HFFc6 (cell line): ENCODE measurements at regions not wholly inside any gene's neighbourhood (a gene's known extent, or its start where the extent isn't known, plus 50 kb on each side); places are given as distances from the start of the nearest gene placed in this dataset.

Source experiments
- DNase-seq: peaks from one replicate; pipeline ENCODE4 v3.0.0-alpha.2; 2018
- H3K27ac Mint-ChIP-seq: 2 replicates; pipeline ENCODE4 v1.8.0; 2020; ENCODE audit warnings: mild to moderate bottlenecking, mixed read lengths
- H3K27me3 Mint-ChIP-seq: 2 replicates; pipeline ENCODE4 v1.8.0; 2021; ENCODE audit warnings: mild to moderate bottlenecking, moderate library complexity, mixed read lengths; ENCODE audit not compliant: insufficient read depth
- H3K36me3 Mint-ChIP-seq: 2 replicates; pipeline ENCODE4 v1.8.0; 2021; ENCODE audit warnings: low read depth, mixed read lengths
- H3K4me1 Mint-ChIP-seq: 2 replicates; pipeline ENCODE4 v1.8.0; 2020; ENCODE audit warnings: low read depth, mixed read lengths
- H3K4me3 Mint-ChIP-seq: 2 replicates; pipeline ENCODE4 v1.8.0; 2020; ENCODE audit warnings: mild to moderate bottlenecking, moderate library complexity, mixed read lengths
- H3K9me3 Mint-ChIP-seq: 2 replicates; pipeline ENCODE4 v1.8.0; 2020; ENCODE audit warnings: mild to moderate bottlenecking, mixed read lengths
- CTCF ChIP-seq: fragments of 200-600 bp; sonication (generic); IDR thresholded peaks from 2 replicates; pipeline ENCODE4 v1.5.0; 2021; ENCODE audit warnings: antibody characterized with exemption, mild to moderate bottlenecking

GRCh38 chr16:79740252-79740651, 139.7 kb upstream of the MAF start:
- Mint-ChIP-seq H3K27ac (no peak overlapping the region), H3K9me3 (peaks cover 40% of the 10 kb centered on the region), H3K4me3 (no peak overlapping the region), H3K36me3 (no peaks in the 10 kb centered on the region; the same call in 1 of the 2 replicates), H3K4me1 (no peaks in the 10 kb centered on the region), H3K27me3 (no peaks in the 10 kb centered on the region)
- TF ChIP-seq CTCF, result no peak
- no peak for DNase-seq

GRCh38 chr16:79735271-79735670, 134.7 kb upstream of the MAF start:
- no peak for TF ChIP-seq CTCF
- Mint-ChIP-seq H3K9me3 (peaks cover 51% of the 10 kb centered on the region), H3K36me3 (no peaks in the 10 kb centered on the region), H3K4me3 (no peak overlapping the region), H3K4me1 (no peaks in the 10 kb centered on the region), H3K27me3 (no peaks in the 10 kb centered on the region), H3K27ac (no peak overlapping the region)
- no peak for DNase-seq

GRCh38 chr16:79734721-79735120, 134.2 kb upstream of the MAF start:
- Mint-ChIP-seq H3K27me3 (no peaks in the 10 kb centered on the region), H3K27ac (no peak overlapping the region), H3K4me1 (no peaks in the 10 kb centered on the region), H3K4me3 (no peak overlapping the region), H3K36me3 (no peaks in the 10 kb centered on the region), H3K9me3 (peaks cover 46% of the 10 kb centered on the region)
- DNase-seq, result no peak
- TF ChIP-seq CTCF, result no peak

DNA sequence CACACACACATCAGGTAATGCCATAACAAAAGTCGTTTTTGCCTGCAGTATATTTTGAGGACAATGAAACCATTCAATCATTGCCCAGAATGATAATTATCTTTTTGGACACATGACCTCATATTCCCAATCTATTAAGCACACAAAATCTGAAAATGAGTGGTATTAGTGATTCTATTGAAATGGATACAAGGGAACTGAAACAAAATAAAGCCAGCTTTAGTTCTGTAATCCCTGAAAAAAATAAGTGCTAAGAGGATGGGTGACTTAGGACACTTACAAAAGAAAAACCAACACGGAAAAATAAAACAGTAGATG, 128.3 kb upstream of the MAF start:
- no peak for DNase-seq
- peaks cover 23% of the 10 kb centered on the region for H3K9me3 Mint-ChIP-seq
- TF ChIP-seq CTCF, result no peak
- H3K4me3 Mint-ChIP-seq, result no peak overlapping the region
- H3K27ac Mint-ChIP-seq, result no peak overlapping the region
- no peaks in the 10 kb centered on the region for H3K36me3 Mint-ChIP-seq
- no peaks in the 10 kb centered on the region for H3K4me1 Mint-ChIP-seq
- H3K27me3 Mint-ChIP-seq, result no peaks in the 10 kb centered on the region

DNA sequence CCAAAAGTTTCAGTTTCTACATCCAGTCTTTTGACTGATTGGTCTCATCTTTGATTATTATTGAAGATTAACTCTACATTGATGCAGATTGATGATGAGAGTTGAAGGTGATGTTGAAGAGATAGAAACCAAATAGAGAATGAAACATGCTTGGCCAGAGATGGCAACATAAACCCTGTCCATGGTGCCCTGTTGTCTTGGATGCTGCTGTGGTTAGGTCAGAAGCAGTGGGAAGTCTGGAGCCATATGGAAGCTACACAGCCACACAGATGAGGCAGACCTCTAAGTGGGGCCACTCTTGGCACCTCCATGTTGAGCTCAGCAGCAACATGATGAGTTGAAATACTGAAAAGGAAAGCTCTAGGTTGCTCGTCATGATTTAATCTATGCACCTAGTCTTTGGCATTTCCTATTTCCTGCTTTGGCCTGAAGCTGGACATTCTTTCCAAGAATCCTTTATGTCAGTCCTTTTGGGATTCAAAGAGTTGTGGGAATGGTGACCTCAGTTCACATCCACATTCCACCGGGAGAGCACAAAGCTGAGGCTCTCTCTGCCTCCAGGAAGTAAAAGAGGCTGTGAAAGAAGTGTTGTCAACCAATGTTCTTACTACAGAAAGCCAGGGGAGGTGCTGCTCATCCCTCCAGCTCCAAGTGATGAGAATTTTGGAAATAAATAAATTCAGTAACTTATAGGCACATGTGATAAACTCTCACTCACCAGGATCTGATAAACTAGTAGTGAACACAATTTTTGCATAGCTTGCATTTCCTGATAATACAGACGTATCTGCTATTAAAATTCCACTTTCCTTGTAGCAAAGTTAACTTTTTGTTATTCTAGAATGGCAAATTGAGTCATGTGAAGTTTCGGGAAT, 127.7 kb upstream of the MAF start:
- Mint-ChIP-seq H3K4me1 (no peaks in the 10 kb centered on the region), H3K9me3 (peaks cover 23% of the 10 kb centered on the region), H3K4me3 (no peak overlapping the region), H3K27me3 (no peaks in the 10 kb centered on the region), H3K36me3 (no peaks in the 10 kb centered on the region), H3K27ac (no peak overlapping the region)
- no peak for DNase-seq
- TF ChIP-seq CTCF, result no peak
